SKM-1 (cell line): ENCODE measurements at regions not wholly inside any gene's neighbourhood (a gene's known extent, or its start where the extent isn't known, plus 50 kb on each side); places are given as distances from the start of the nearest gene placed in this dataset.
"Not testable (repeated sequence)": the region's sequence is repeated elsewhere in the genome, so short reads cannot be mapped to it uniquely, and the experiment has no call there.

ENCODE experiments used
- DNase-seq: peaks from one replicate; lab custom pipeline; 2025; ENCODE audit not compliant: unreplicated experiment; lab: John Stamatoyannopoulos, UW

- not testable (repeated sequence) for DNase-seq
Observed at GRCh38 chr2:12472265-12472664, 244.5 kb upstream of the TRIB2 start.

- DNase-seq = no peak
Observed at GRCh38 chr2:12478151-12479064, 238.3 kb upstream of the TRIB2 start.

GRCh38 chr2:12479065-12479601 is 237.6 kb upstream of the TRIB2 start:
- DNase-seq = no peak

- DNase-seq = no peak
Observed at GRCh38 chr2:12484536-12485115, 232.1 kb upstream of the TRIB2 start.

- DNase-seq = no peak
Observed at GRCh38 chr2:12486205-12487118, 230.3 kb upstream of the TRIB2 start.

GRCh38 chr2:12487253-12488004 is 229.3 kb upstream of the TRIB2 start:
- DNase-seq = peak; percentile 25

- no peak for DNase-seq
Observed at GRCh38 chr2:12488352-12489318, 228.1 kb upstream of the TRIB2 start.

- no peak for DNase-seq
Observed at GRCh38 chr2:12490641-12491040, 226.1 kb upstream of the TRIB2 start.

- DNase-seq = not testable (repeated sequence)
Observed at GRCh38 chr2:12492360-12492759, 224.4 kb upstream of the TRIB2 start.

GRCh38 chr2:12493031-12493513 is 223.7 kb upstream of the TRIB2 start:
- DNase-seq = no peak

GRCh38 chr2:12495247-12495868 is 221.4 kb upstream of the TRIB2 start:
- DNase-seq = no peak

- DNase-seq = no peak
Observed at GRCh38 chr2:12498286-12498685, 218.4 kb upstream of the TRIB2 start.

- no peak for DNase-seq
Observed at GRCh38 chr2:12498704-12499103, 218.0 kb upstream of the TRIB2 start.

GRCh38 chr2:12500899-12501298 is 215.8 kb upstream of the TRIB2 start:
- no peak for DNase-seq

- DNase-seq = no peak
Observed at GRCh38 chr2:12501469-12502158, 215.1 kb upstream of the TRIB2 start.

GRCh38 chr2:12502759-12503158 is 214.0 kb upstream of the TRIB2 start:
- no peak for DNase-seq

- no peak for DNase-seq
Observed at GRCh38 chr2:12504443-12504842, 212.3 kb upstream of the TRIB2 start.

- no peak for DNase-seq
Observed at GRCh38 chr2:12506846-12507245, 209.9 kb upstream of the TRIB2 start.
